B cell (primary cell): ENCODE measurements at regions not wholly inside any gene's neighbourhood (a gene's known extent, or its start where the extent isn't known, plus 50 kb on each side); places are given as distances from the start of the nearest gene placed in this dataset.

Experiments
- CTCF ChIP-seq: fragments of 200-600 bp; IDR thresholded peaks from one replicate; pipeline ENCODE4 v1.8.0; 2022; ENCODE audit warnings: antibody characterized with exemption, mild to moderate bottlenecking
- EZH2 ChIP-seq: IDR thresholded peaks from 2 replicates; pipeline ENCODE4 v1.6.1; 2012; ENCODE audit warnings: borderline replicate concordance, low read depth, mild to moderate bottlenecking, moderate library complexity, low read length; ENCODE audit not compliant: insufficient read depth, poor library complexity, severe bottlenecking

GRCh38 chr7:35418716-35419390, 165.0 kb upstream of the TBX20 start:
- TF ChIP-seq CTCF (no peak), EZH2 (no peak)
